Mesenchymal stem cell (in vitro differentiated cells and primary cell): ENCODE measurements at regions not wholly inside any gene's neighbourhood (a gene's known extent, or its start where the extent isn't known, plus 50 kb on each side); places are given as distances from the start of the nearest gene placed in this dataset.
A peak's percentile ranks its signal among the peaks of the same experiment; 100 is the strongest.

Experiments
- DNase-seq: peaks from one replicate; pipeline ENCODE4 v3.0.0-alpha.2; 2013
- H2AFZ ChIP-seq: one replicate; pipeline ENCODE4 v1.6.1; 2013; ENCODE audit warnings: low read depth, mild to moderate bottlenecking, control low read depth, inconsistent platforms, low read length, moderate library complexity
- H2AK5ac ChIP-seq: 2 replicates; pipeline ENCODE4 v1.6.1; 2013; ENCODE audit warnings: low read length, moderate library complexity, mild to moderate bottlenecking, inconsistent platforms; ENCODE audit not compliant: severe bottlenecking
- H2BK120ac ChIP-seq: one replicate; pipeline ENCODE4 v1.6.1; 2013; ENCODE audit warnings: low read depth, mild to moderate bottlenecking, inconsistent platforms, low read length, moderate library complexity
- H2BK12ac ChIP-seq, 2 experiments: one replicate each; pipeline ENCODE4 v1.6.1; 2013; ENCODE audit warnings: inconsistent platforms in 2 of 2, low read length in 2 of 2, mild to moderate bottlenecking in 2 of 2, moderate library complexity in 2 of 2, control low read depth in 1 of 2
- H2BK15ac ChIP-seq: one replicate; pipeline ENCODE4 v1.6.1; 2013; ENCODE audit warnings: mild to moderate bottlenecking, low read depth, inconsistent platforms; ENCODE audit not compliant: poor library complexity, severe bottlenecking
- H2BK5ac ChIP-seq: 2 replicates; pipeline ENCODE4 v1.6.1; 2013; ENCODE audit warnings: low read depth, mild to moderate bottlenecking, low read length, control low read depth, inconsistent platforms; ENCODE audit not compliant: poor library complexity, severe bottlenecking
- H3K14ac ChIP-seq, 2 experiments: one replicate each; pipeline ENCODE4 v1.6.1; 2013; ENCODE audit warnings: inconsistent platforms in 2 of 2, low read length in 2 of 2, control low read depth in 1 of 2, mild to moderate bottlenecking in 1 of 2, moderate library complexity in 1 of 2
- H3K18ac ChIP-seq, 2 experiments: one replicate each; pipeline ENCODE4 v1.6.1; 2013; ENCODE audit warnings: inconsistent platforms in 2 of 2, low read length in 2 of 2, control low read depth in 1 of 2, low read depth in 1 of 2, mild to moderate bottlenecking in 1 of 2
- H3K23ac ChIP-seq, 2 experiments: one replicate each; pipeline ENCODE4 v1.6.1; 2013; ENCODE audit warnings: inconsistent platforms in 2 of 2, low read length in 2 of 2, mild to moderate bottlenecking in 2 of 2, moderate library complexity in 2 of 2, control low read depth in 1 of 2
- H3K27ac ChIP-seq: 2 replicates; pipeline ENCODE4 v1.5.1; 2013; ENCODE audit warnings: mild to moderate bottlenecking, moderate library complexity, low read length, control low read depth, inconsistent platforms; ENCODE audit not compliant: poor library complexity, severe bottlenecking
- H3K27me3 ChIP-seq, 2 experiments: 2 replicates each; pipeline versions ENCODE4 v1.6.1 to v1.7.0; 2013; ENCODE audit warnings: low read length in 2 of 2, mild to moderate bottlenecking in 2 of 2, moderate library complexity in 2 of 2, control low read depth in 1 of 2, inconsistent platforms in 1 of 2; ENCODE audit not compliant: control insufficient read depth in 1 of 2, insufficient read depth in 1 of 2
- H3K36me3 ChIP-seq, 2 experiments: 2 replicates each; pipeline versions ENCODE4 v1.6.1 to v1.7.0; 2013; ENCODE audit warnings: low read length in 2 of 2, control low read depth in 1 of 2, inconsistent platforms in 1 of 2, low read depth in 1 of 2, mild to moderate bottlenecking in 1 of 2; ENCODE audit not compliant: insufficient read depth in 2 of 2, control insufficient read depth in 1 of 2
- H3K4ac ChIP-seq, 2 experiments: one replicate each; pipeline ENCODE4 v1.6.1; 2013; ENCODE audit warnings: inconsistent platforms in 2 of 2, low read length in 2 of 2, mild to moderate bottlenecking in 2 of 2, moderate library complexity in 2 of 2, control low read depth in 1 of 2, low read depth in 1 of 2
- H3K4me1 ChIP-seq: 2 replicates; pipeline ENCODE4 v1.6.1; 2013; ENCODE audit warnings: low read depth, low read length, control low read depth; ENCODE audit not compliant: control insufficient read depth, insufficient read depth
- H3K4me2 ChIP-seq: 2 replicates; pipeline ENCODE4 v1.6.1; 2013; ENCODE audit warnings: low read length, mild to moderate bottlenecking, inconsistent platforms; ENCODE audit not compliant: poor library complexity, severe bottlenecking
- H3K4me3 ChIP-seq, 2 experiments: 2 replicates each; pipeline versions ENCODE4 v1.5.1 to v1.7.0; 2013; ENCODE audit warnings: low read length in 2 of 2, mild to moderate bottlenecking in 2 of 2, control low read depth in 1 of 2, low read depth in 1 of 2; ENCODE audit not compliant: insufficient read depth in 1 of 2
- H3K79me1 ChIP-seq: replicated peaks from 2 replicates; pipeline ENCODE4 v1.6.1; 2013; ENCODE audit warnings: mild to moderate bottlenecking, control low read depth, low read length, inconsistent platforms; ENCODE audit not compliant: poor library complexity, severe bottlenecking
- H3K9ac ChIP-seq: 2 replicates; pipeline ENCODE4 v1.7.0; 2013; ENCODE audit warnings: mild to moderate bottlenecking, low read length, moderate library complexity
- H3K9me3 ChIP-seq: 2 replicates; pipeline ENCODE4 v1.7.0; 2013; ENCODE audit warnings: mild to moderate bottlenecking, low read length; ENCODE audit not compliant: control insufficient read depth
- H4K8ac ChIP-seq: one replicate; pipeline ENCODE4 v1.6.1; 2013; ENCODE audit warnings: inconsistent platforms, mild to moderate bottlenecking, low read length, moderate library complexity
- H4K91ac ChIP-seq: one replicate; pipeline ENCODE4 v1.6.1; 2013; ENCODE audit warnings: mild to moderate bottlenecking, low read length, inconsistent platforms
- WGBS: methylation state at CpG from one replicate; pipeline ENCODE4 v1.1.7; 2013; ENCODE audit warnings: mixed read lengths; 5-methylcytosine and 5-hydroxymethylcytosine counted together

- Histone ChIP-seq H3K9me3 (no peaks in the 10 kb centered on the region), H3K23ac (no peak overlapping the region), H3K9ac (no peak overlapping the region), H2AK5ac (no peak overlapping the region), H3K18ac (no peak overlapping the region), H3K4me1 (no peaks in the 10 kb centered on the region), H2BK5ac (no peak overlapping the region), H3K4me3 (no peak overlapping the region), H4K91ac (no peak overlapping the region), H3K36me3 (peaks cover 0 to 57% of the 10 kb centered on the region in 2 experiments), H2AFZ (no peak overlapping the region), H2BK12ac (no peak overlapping the region), H3K27me3 (no peaks in the 10 kb centered on the region), H3K27ac (no peak overlapping the region), H3K79me1 (peaks cover 2% of the 10 kb centered on the region), H3K4me2 (no peak overlapping the region), H3K4ac (no peak overlapping the region), H3K14ac (no peak overlapping the region), H2BK120ac (no peak overlapping the region), H4K8ac (no peak overlapping the region), H2BK15ac (no peak overlapping the region)
- 39% methylated on average over 1 of the region's 2 CpGs for WGBS
- DNase-seq = peak; percentile 38
Measured at GRCh38 chr7:22949944-22950343, 64.0 kb downstream of the HYCC1 start.

DNA sequence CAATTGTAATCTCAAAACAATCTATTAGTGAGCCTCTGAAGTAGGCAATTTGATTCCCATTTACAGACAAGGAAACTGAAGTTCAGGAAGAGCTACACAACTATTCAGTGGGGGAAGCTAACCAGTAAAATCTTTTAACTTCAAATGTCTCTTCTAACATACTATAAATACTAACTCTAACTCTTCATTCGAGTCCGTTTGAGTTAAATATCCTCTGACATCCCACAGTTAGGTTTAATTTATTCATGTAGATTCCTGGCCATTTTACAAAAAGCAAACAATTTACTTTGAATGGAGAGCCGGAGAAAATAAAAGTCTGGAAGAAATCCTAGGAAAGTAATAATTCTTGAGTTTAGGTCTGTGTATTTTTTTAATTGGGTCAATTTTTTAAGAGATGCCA, 64.7 kb downstream of the HYCC1 start:
- H3K18ac ChIP-seq = no peak overlapping the region
- H2BK15ac ChIP-seq = no peak overlapping the region
- H2BK5ac ChIP-seq = no peak overlapping the region
- no peak overlapping the region for H4K91ac ChIP-seq
- no peak overlapping the region for H3K27ac ChIP-seq
- no peak overlapping the region for H3K4me3 ChIP-seq
- no peak for DNase-seq
- H2BK120ac ChIP-seq = no peak overlapping the region
- H3K9me3 ChIP-seq = no peaks in the 10 kb centered on the region
- no peak overlapping the region for H2BK12ac ChIP-seq
- WGBS = 50% methylated on average over 1 of the region's 3 CpGs
- H3K4ac ChIP-seq = no peak overlapping the region
- H3K23ac ChIP-seq = no peak overlapping the region
- H3K27me3 ChIP-seq = no peaks in the 10 kb centered on the region
- H2AFZ ChIP-seq = no peak overlapping the region
- no peak overlapping the region for H4K8ac ChIP-seq
- H3K9ac ChIP-seq = no peak overlapping the region
- peaks cover 0 to 57% of the 10 kb centered on the region in 2 experiments for H3K36me3 ChIP-seq
- peaks cover 2% of the 10 kb centered on the region for H3K79me1 ChIP-seq
- H2AK5ac ChIP-seq = no peak overlapping the region
- H3K4me1 ChIP-seq = no peaks in the 10 kb centered on the region
- H3K4me2 ChIP-seq = no peak overlapping the region
- H3K14ac ChIP-seq = no peak overlapping the region

GRCh38 chr7:22948770-22949169, 65.2 kb downstream of the HYCC1 start:
- Histone ChIP-seq H2BK120ac (no peak overlapping the region), H3K9me3 (no peaks in the 10 kb centered on the region), H3K4ac (no peak overlapping the region), H3K79me1 (peaks cover 2% of the 10 kb centered on the region), H3K9ac (no peak overlapping the region), H2AFZ (no peak overlapping the region), H2AK5ac (no peak overlapping the region), H3K18ac (no peak overlapping the region), H3K4me3 (no peak overlapping the region), H2BK15ac (no peak overlapping the region), H3K4me1 (no peaks in the 10 kb centered on the region), H3K4me2 (no peak overlapping the region), H2BK5ac (no peak overlapping the region), H4K91ac (no peak overlapping the region), H3K14ac (no peak overlapping the region), H3K27ac (no peak overlapping the region), H3K27me3 (no peaks in the 10 kb centered on the region), H3K23ac (no peak overlapping the region), H3K36me3 (peaks cover 0 to 57% of the 10 kb centered on the region in 2 experiments), H4K8ac (no peak overlapping the region), H2BK12ac (no peak overlapping the region)
- 67% methylated on average over 1 of the region's 2 CpGs for WGBS
- DNase-seq = no peak

DNA sequence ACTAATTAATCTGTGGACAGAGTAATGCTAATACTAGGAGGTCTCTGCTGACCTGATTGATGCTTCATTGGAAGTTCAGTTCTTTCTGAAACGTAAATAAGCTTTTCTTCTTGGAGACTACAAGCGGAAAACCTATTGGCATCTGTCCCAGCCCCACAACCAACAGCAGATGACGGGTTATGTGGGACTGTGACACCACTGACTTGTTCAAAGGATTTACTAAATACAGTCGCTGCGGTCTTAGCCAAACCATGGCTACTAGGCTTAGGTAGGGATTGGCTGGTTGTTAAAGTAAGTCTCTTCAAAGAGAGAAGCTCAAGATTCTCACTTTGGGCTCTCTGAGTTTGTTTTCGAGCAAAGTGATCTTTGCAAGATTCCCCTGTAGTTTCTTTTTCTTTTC, 68.3 kb downstream of the HYCC1 start:
- no peaks in the 10 kb centered on the region for H3K4me1 ChIP-seq
- no peak for DNase-seq
- no peak overlapping the region for H3K18ac ChIP-seq
- no peak overlapping the region for H4K8ac ChIP-seq
- H3K9ac ChIP-seq = no peak overlapping the region
- H2BK12ac ChIP-seq = no peak overlapping the region
- H2BK15ac ChIP-seq = no peak overlapping the region
- no peak overlapping the region for H3K23ac ChIP-seq
- H4K91ac ChIP-seq = no peak overlapping the region
- no peaks in the 10 kb centered on the region for H3K9me3 ChIP-seq
- no peak overlapping the region for H2BK5ac ChIP-seq
- no peak overlapping the region for H3K4me3 ChIP-seq
- no peak overlapping the region for H3K27ac ChIP-seq
- no peak overlapping the region for H2BK120ac ChIP-seq
- no peaks in the 10 kb centered on the region for H3K27me3 ChIP-seq
- H3K79me1 ChIP-seq = peaks cover 2% of the 10 kb centered on the region
- no peak overlapping the region for H2AK5ac ChIP-seq
- H3K14ac ChIP-seq = no peak overlapping the region
- H3K4ac ChIP-seq = no peak overlapping the region
- WGBS = 98% methylated on average over 6 of the region's 6 CpGs
- no peak overlapping the region for H2AFZ ChIP-seq
- H3K4me2 ChIP-seq = no peak overlapping the region
- peaks cover 0 to 44% of the 10 kb centered on the region in 2 experiments for H3K36me3 ChIP-seq
